GM19468 (cell line): ENCODE measurements at regions not wholly inside any gene's neighbourhood (a gene's known extent, or its start where the extent isn't known, plus 50 kb on each side); places are given as distances from the start of the nearest gene placed in this dataset.
"Not testable (repeated sequence)": the region's sequence is repeated elsewhere in the genome, so short reads cannot be mapped to it uniquely, and the experiment has no call there.

Experiments
- ATAC-seq: cut with Tn5 transposase; IDR thresholded peaks from one replicate; pipeline ENCODE4 v1.9.1; 2021; ENCODE audit warnings: mild to moderate bottlenecking, moderate library complexity, moderate number of reproducible peaks; ENCODE audit not compliant: unreplicated experiment; ENCODE audit errors: extremely low read depth

GRCh38 chr14:41130274-41130673 is 476.4 kb upstream of the LRFN5 start:
- ATAC-seq: no peak

GRCh38 chr14:41120402-41120801 is 486.3 kb upstream of the LRFN5 start:
- ATAC-seq: no peak

GRCh38 chr14:41096131-41096530 is 510.5 kb upstream of the LRFN5 start:
- no peak for ATAC-seq

GRCh38 chr14:41087056-41087455 is 519.6 kb upstream of the LRFN5 start:
- ATAC-seq: no peak

- ATAC-seq: no peak
Measured at GRCh38 chr14:41073544-41073943, 533.1 kb upstream of the LRFN5 start.

- no peak for ATAC-seq
Measured at GRCh38 chr14:41072776-41073175, 533.9 kb upstream of the LRFN5 start.

- no peak for ATAC-seq
Measured at GRCh38 chr14:41071351-41071750, 535.3 kb upstream of the LRFN5 start.

- ATAC-seq: no peak
Measured at GRCh38 chr14:41062826-41063225, 543.9 kb upstream of the LRFN5 start.

GRCh38 chr14:41055589-41055988 is 551.1 kb upstream of the LRFN5 start:
- ATAC-seq: no peak

- no peak for ATAC-seq
Measured at GRCh38 chr14:41051801-41052200, 554.9 kb upstream of the LRFN5 start.

- ATAC-seq: no peak
Measured at GRCh38 chr14:41047763-41048162, 558.9 kb upstream of the LRFN5 start.

- ATAC-seq: no peak
Measured at GRCh38 chr14:41037388-41037787, 569.3 kb upstream of the LRFN5 start.

- no peak for ATAC-seq
Measured at GRCh38 chr14:41034969-41035368, 571.7 kb upstream of the LRFN5 start.

- no peak for ATAC-seq
Measured at GRCh38 chr14:41022932-41023331, 583.7 kb upstream of the LRFN5 start.

GRCh38 chr14:41016213-41016612 is 590.5 kb upstream of the LRFN5 start:
- ATAC-seq: no peak

- no peak for ATAC-seq
Measured at GRCh38 chr14:41000350-41000749, 606.3 kb upstream of the LRFN5 start.

- ATAC-seq: no peak
Measured at GRCh38 chr14:40989260-40989659, 617.4 kb upstream of the LRFN5 start.

GRCh38 chr14:40987481-40987880 is 619.2 kb upstream of the LRFN5 start:
- no peak for ATAC-seq

- no peak for ATAC-seq
Measured at GRCh38 chr14:40986655-40987054, 620.0 kb upstream of the LRFN5 start.

GRCh38 chr14:40985584-40985983 is 621.1 kb upstream of the LRFN5 start:
- no peak for ATAC-seq

GRCh38 chr14:40983604-40984003 is 623.1 kb upstream of the LRFN5 start:
- no peak for ATAC-seq

- ATAC-seq: no peak
Measured at GRCh38 chr14:40981247-40981646, 625.4 kb upstream of the LRFN5 start.

- ATAC-seq: not testable (repeated sequence)
Measured at GRCh38 chr14:40960257-40960656, 646.4 kb upstream of the LRFN5 start.
